Heart right ventricle (tissue), 16 donors: ENCODE measurements at regions not wholly inside any gene's neighbourhood (a gene's known extent, or its start where the extent isn't known, plus 50 kb on each side); places are given as distances from the start of the nearest gene placed in this dataset.
"Not testable (repeated sequence)": the region's sequence is repeated elsewhere in the genome, so short reads cannot be mapped to it uniquely, and the experiment has no call there.

ENCODE experiments used
- ATAC-seq, 8 donors: fragments of 200-7000 bp; cut with Tn5 transposase; one replicate each; pipeline ENCODE4 v1.9.1; 2020; ENCODE audit warnings: mild to moderate bottlenecking in 8 of 8, moderate library complexity in 8 of 8, moderate number of reproducible peaks in 1 of 8
- DNase-seq, 2 donors: peaks; one replicate each; pipeline ENCODE4 v3.0.0-alpha.2; 2020
- H3K27ac ChIP-seq, 10 donors: fragments of 200-600 bp; sonication (generic) in 2 of 10; one replicate each; pipeline versions ENCODE4 v1.5.0 to v1.8.0; 2020 to 2022; ENCODE audit warnings: mild to moderate bottlenecking in 3 of 10
- H3K27me3 ChIP-seq, 7 donors: fragments of 200-600 bp; one replicate each; pipeline ENCODE4 v1.8.0; 2021 to 2022; ENCODE audit warnings: mild to moderate bottlenecking in 2 of 7
- H3K36me3 ChIP-seq, 9 donors: fragments of 200-600 bp; sonication (generic) in 1 of 9; one replicate each; pipeline versions ENCODE4 v1.5.0 to v1.8.0; 2020 to 2022; ENCODE audit warnings: mild to moderate bottlenecking in 2 of 9
- H3K4me1 ChIP-seq, 9 donors: fragments of 200-600 bp; sonication (generic) in 1 of 9; one replicate each; pipeline versions ENCODE4 v1.5.0 to v1.8.0; 2020 to 2022; ENCODE audit warnings: mild to moderate bottlenecking in 4 of 9
- H3K4me3 ChIP-seq, 10 donors: fragments of 200-600 bp; sonication (generic) in 2 of 10; one replicate each; pipeline versions ENCODE4 v1.5.0 to v1.8.0; 2020 to 2022; ENCODE audit warnings: mild to moderate bottlenecking in 7 of 10, moderate library complexity in 2 of 10
- H3K9me3 ChIP-seq, 11 donors: fragments of 200-600 bp in 10 of 11; sonication (generic) in 2 of 11; one replicate each; pipeline versions ENCODE4 v1.5.0 to v1.8.0; 2013 to 2022; ENCODE audit warnings: mild to moderate bottlenecking in 2 of 11, control low read depth in 1 of 11, moderate library complexity in 1 of 11
- CTCF ChIP-seq, 9 donors: fragments of 200-600 bp; sonication (generic) in 2 of 9; IDR thresholded peaks; one replicate each; pipeline versions ENCODE4 v1.5.0 to v1.8.0; 2021 to 2022; ENCODE audit warnings: antibody characterized with exemption in 9 of 9, mild to moderate bottlenecking in 5 of 9, moderate library complexity in 1 of 9
- WGBS, 2 donors: extraction: QIAGEN DNeasy Blood & Tissue Kit; methylation state at CpG; one replicate each; pipeline ENCODE4 v1.1.7; 2013; ENCODE audit warnings: inconsistent platforms in 1 of 2; 5-methylcytosine and 5-hydroxymethylcytosine counted together
- intact Hi-C, 10 donors: fragments of 100-400 bp; cut with DNase I; formaldehyde crosslinking; loops; one replicate each; pipeline versions ENCODE4 v1.11.1 to v1.14.2; 2022
- donor health status: Arrhythmogenic right ventricular cardiomyopathy.
- donor health status: ischemic (EF 13 %, LVEDD 7.1; RV severe dilation, severe dysfunction).
- donor health status: healthy with polysubstance abuse.
- donor health status: DM: no; HTN: yes; CAD: no.
- donor health status: DM: no; HTN: no; CAD: no.
- donor health status: ischemic (EF 25% LVEDD 6.9; RV normal size, moderate dysfunction).
- donor health status: ischemic (EF 25% LVEDD 5.7; RV mildly dilated, moderate dysfunction).
- donor health status: healthy.
- donor health status: DM: yes; HTN: yes; CAD: no.
- donor health status: Ischemic cardiomyopathy.
- donor health status: ischemic (EF 35%, LVEDD 5.7; RV mildly dilated, moderate dysfunction).
- donor health status: nonischemic (EF 11% LVEDD 7.7; RV severe dilation, severe dysfunction).
- donor health status: DM: yes; HTN: yes; CAD: no.
- donor health status: PGD.
- donor health status: ischemic (EF 29% LVEDD 5.4; RV normal size, mild dysfunction).
- donor health status: nonischemic (EF 23%, LVEDD 6.1; RV moderate dilation, normal function).

- Histone ChIP-seq H3K4me1 (no peaks in the 10 kb centered on the region), H3K9me3 (peaks cover 0 to 2% (median 0%) of the 10 kb centered on the region in 11 donors), H3K27ac (no peak overlapping the region), H3K27me3 (no peaks in the 10 kb centered on the region), H3K36me3 (no peaks in the 10 kb centered on the region), H3K4me3 (no peak overlapping the region)
- ATAC-seq (no peak), DNase-seq (no peak)
- TF ChIP-seq CTCF (IDR thresholded peaks at IDR 0.05) = no peak
- intact Hi-C loops = no loop called here
- 0 to 18% methylated on average over 2 of the region's 2 CpGs for WGBS, 2 donors
These were observed 500.1 kb downstream of the IGSF11 start for GRCh38 chr3:118534519-118534918.

GRCh38 chr3:118536764-118537163 is 497.9 kb downstream of the IGSF11 start:
- peaks cover 0 to 2% (median 0%) of the 10 kb centered on the region in 11 donors for H3K9me3 ChIP-seq
- H3K27me3 ChIP-seq = no peaks in the 10 kb centered on the region
- DNase-seq = no peak
- intact Hi-C loops = no loop called here
- H3K27ac ChIP-seq = no peak overlapping the region
- no peaks in the 10 kb centered on the region for H3K4me1 ChIP-seq
- no peaks in the 10 kb centered on the region for H3K36me3 ChIP-seq
- H3K4me3 ChIP-seq = no peak overlapping the region
- no peak for ATAC-seq
- no peak for TF ChIP-seq CTCF (IDR thresholded peaks at IDR 0.05)
- WGBS, 2 donors = 64 to 71% methylated on average over 3 of the region's 3 CpGs

DNA sequence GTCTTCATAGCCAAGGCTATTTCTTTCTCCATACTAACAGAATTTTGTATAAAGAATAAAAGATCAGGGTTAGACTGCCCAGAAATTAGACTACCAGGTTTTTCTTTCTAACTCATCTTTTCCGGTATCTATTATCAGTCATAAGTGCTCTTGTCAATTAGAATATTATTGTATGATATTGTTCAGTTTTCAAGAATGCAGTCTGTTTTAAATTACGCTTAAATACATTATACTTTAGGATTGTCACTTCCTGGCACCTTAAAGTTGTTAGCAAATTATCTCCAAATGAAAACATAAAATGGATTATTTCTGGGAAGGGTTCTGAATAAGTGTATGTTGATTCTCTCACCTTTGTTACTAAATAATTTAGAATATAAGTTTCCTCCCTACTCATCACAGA is 497.2 kb downstream of the IGSF11 start:
- Histone ChIP-seq H3K4me1 (no peaks in the 10 kb centered on the region), H3K27ac (no peak overlapping the region), H3K36me3 (no peaks in the 10 kb centered on the region), H3K4me3 (no peak overlapping the region), H3K27me3 (no peaks in the 10 kb centered on the region), H3K9me3 (peaks cover 0 to 2% (median 0%) of the 10 kb centered on the region in 11 donors)
- 92 to 96% methylated on average over 2 of the region's 2 CpGs for WGBS, 2 donors
- DNase-seq (no peak), ATAC-seq (no peak)
- no peak for TF ChIP-seq CTCF (IDR thresholded peaks at IDR 0.05)
- intact Hi-C loops = no loop called here

DNA sequence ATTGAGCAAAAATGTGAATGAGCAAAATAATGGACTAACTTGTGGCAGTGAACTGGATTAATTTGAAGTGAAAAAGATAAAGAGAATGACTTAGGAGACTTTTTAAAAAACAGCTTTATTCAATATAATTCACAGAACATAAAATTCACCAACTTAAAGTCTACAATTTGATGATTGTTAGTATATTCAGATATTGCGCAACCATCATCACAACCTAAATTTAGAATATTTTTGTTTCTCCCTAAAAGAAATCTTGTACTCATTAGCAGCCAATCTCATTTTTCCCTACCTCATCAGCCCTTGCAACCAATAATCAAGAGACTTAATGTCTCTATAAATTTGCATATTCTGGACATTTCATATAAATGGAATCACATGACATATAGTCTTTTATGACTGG is 496.5 kb downstream of the IGSF11 start:
- Histone ChIP-seq H3K36me3 (no peaks in the 10 kb centered on the region), H3K4me1 (no peaks in the 10 kb centered on the region), H3K9me3 (peaks cover 0 to 2% (median 0%) of the 10 kb centered on the region in 11 donors), H3K27ac (no peak overlapping the region), H3K4me3 (no peak overlapping the region), H3K27me3 (no peaks in the 10 kb centered on the region)
- DNase-seq = no peak
- 98 to 100% methylated on average over 1 of the region's 1 CpG for WGBS, 2 donors
- intact Hi-C loops = no loop called here
- ATAC-seq = no peak
- TF ChIP-seq CTCF (IDR thresholded peaks at IDR 0.05) = no peak

GRCh38 chr3:118539820-118540447 is 494.7 kb downstream of the IGSF11 start:
- H3K27me3 ChIP-seq, H3K36me3 ChIP-seq, H3K4me3 ChIP-seq, DNase-seq, intact Hi-C loops, H3K27ac ChIP-seq, H3K4me1 ChIP-seq, H3K9me3 ChIP-seq, ATAC-seq: not testable (repeated sequence)
- WGBS, 2 donors = 83 to 85% methylated on average over 13 of the region's 13 CpGs

DNA sequence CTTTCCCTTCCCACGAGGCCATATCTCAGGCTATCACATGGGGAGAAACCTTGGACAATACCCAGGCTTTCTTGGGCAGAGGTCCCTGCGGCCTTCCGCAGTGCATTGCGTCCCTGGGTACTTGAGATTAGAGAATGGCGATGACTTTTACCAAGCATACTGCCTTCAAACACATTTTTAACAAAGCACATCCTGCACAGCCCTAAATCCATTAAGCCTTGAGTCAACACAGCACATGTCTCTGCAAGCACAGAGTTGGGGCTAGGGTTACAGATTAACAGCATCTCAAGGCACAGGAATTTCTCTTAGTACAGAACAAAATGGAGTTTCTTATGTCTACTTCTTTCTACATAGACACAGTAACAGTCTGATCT is 494.2 kb downstream of the IGSF11 start:
- not testable (repeated sequence) for DNase-seq, ATAC-seq
- 77 to 82% methylated on average over 5 of the region's 5 CpGs for WGBS, 2 donors

More for the DNA sequence above, 494.2 kb downstream of the IGSF11 start:
- H3K9me3 ChIP-seq, H3K4me1 ChIP-seq, H3K36me3 ChIP-seq, H3K27ac ChIP-seq, intact Hi-C loops, H3K27me3 ChIP-seq, H3K4me3 ChIP-seq: not testable (repeated sequence)
